ENCODE measurements at regions not wholly inside any gene's neighbourhood (a gene's known extent, or its start where the extent isn't known, plus 50 kb on each side); places are given as distances from the start of the nearest gene placed in this dataset.

DNA sequence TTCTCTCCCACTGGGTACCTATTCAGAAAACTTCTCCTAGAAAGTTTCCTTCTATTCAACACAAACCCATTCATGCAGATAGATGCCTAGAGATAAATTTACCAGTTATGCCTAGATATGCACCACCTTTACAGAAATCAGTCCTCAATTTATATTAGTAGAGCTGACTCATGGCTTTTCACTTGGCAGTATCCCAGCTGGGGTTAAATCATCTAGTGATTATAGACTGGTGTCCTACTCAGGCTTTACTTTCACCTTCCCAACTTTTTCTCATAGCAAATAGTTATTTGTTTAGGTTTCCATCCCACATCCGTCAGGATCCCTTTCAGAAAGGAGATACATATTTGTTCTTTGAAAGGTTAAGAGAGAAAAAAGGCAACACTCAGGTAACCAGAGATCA is 124.5 kb downstream of the AQP4 start:
- no peak for DNase-seq

DNA sequence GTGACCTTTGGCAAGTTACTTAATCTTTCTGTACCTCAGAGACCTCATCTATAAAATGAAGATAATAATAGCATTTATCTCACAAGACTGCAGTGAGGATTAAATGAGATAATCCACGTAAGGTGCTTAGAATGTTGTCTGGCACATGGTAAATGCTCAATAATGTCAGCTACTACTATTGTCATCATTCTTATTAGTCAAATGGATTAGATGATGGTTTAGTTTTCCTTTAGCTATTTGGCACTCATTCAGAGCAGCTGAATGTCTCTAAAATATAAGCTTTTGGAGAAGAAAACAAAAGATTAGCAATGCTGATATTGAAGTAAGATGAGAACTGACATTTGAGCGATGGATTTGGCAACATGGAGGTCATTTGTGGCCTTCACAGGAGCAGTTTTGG is 125.1 kb downstream of the AQP4 start:
- DNase-seq = no peak

DNA sequence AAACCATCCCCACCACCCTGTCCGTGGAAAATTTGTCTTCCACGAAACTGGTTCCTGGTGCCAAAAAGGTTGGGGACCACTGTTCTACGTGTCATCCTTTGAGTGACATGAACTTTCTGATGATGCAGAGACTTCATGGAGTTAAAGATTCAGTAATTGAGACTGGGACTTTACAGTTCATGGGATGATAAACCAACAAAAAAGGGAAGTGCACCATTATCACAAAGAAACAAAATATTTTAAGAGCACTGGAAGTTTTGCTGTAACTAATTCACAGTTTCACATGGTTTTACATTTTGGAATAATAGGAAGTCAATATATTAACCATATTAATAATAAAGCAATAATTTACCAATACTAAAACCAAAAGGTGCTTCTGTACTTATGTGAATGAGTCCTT is 126.8 kb downstream of the AQP4 start:
- no peak for DNase-seq

DNA sequence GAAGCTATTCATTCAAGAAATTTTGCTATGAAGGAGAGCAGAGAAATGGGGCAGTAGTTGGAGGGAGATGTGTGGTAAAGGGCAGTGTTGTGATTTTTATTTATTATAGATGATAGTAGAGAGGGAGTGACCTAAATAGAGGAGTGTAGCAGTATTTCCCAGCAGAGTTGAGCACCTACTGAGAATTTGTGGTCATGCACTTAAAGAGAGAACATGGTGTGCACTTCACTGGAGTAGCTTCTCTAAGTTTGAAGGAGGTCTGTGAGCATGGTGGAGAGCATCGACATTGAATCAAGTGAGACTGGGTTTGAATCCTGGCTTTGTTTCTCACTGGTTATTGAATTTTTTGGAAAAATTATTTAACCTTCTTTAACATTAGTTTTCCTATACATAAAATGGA is 129.2 kb downstream of the AQP4 start:
- DNase-seq = no peak

DNA sequence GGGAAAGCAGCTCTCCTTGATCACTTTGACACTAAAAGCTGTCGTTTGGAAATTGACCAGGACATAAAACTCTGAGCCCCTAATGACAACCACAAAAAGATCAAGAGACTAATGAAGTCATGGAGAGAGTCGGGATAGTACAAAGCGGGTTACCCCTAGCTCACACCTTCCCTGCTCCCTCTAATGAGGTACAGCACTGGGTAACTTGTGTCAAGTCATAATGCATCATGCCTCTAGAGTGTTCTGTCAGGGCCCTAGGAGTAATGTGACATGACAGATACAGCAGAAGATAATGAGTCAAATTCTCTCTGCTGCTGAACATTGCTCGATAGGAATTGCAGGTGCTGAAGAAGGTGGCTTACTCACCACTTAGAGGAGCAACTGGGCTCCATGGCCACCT is 130.7 kb downstream of the AQP4 start:
- no peak for DNase-seq

DNA sequence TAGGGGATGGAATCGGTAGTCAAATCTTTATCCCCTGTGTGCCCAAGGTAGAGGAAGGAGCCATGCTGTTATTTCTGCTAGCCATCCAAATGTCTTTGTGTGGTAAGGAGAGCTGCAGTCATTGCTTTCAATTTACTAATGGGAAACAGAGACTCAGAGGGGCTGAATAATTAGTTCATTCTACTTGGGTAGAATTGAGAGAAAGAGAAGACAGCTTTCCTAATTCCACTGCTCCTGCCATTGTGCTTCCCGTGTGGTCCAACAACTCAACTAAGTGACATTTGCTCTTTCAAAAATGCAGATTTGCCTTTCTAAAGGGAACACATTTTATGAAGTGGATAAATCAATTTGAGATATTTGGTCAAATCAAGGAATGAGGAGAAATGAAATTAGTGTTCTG is 136.1 kb downstream of the AQP4 start:
- DNase-seq = no peak

DNA sequence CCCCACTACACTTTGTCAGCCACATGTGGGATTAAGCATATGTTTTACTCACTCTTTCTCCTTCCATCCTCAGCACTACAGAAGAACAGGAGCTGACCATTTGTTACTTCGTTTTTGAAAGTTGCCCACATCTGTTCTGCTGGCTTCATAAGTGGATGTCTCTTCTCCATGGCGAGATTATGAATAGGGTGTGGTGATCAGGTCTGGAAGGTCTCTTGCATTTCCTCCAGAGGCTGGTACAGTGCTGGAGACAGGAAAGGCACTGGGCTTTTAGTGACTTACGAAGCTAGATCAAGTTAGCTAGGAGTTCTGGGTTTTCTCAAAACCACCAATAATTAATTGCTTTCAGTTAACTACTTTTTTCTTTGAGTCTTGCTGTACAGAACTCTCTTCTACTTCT is 136.5 kb downstream of the AQP4 start:
- DNase-seq = no peak

DNA sequence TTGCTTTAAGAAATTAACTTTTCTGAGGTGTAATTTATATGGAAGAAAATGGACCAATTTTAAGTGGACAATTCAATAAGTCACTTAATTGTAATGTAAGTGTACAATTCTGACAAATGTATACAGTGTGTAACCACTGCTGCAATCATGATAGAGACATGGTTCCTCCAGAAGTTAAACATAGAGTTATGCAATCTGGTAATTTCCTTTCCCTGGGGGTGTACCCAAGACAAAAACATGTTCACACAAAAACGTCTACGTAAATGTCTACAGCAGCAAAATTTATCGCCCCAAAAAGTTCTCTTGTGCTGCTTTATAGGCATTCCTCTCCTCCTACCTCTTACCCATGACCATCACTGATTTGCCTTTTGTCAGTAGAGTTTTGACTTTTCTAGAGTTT is 141.5 kb downstream of the AQP4 start:
- no peak for DNase-seq

DNA sequence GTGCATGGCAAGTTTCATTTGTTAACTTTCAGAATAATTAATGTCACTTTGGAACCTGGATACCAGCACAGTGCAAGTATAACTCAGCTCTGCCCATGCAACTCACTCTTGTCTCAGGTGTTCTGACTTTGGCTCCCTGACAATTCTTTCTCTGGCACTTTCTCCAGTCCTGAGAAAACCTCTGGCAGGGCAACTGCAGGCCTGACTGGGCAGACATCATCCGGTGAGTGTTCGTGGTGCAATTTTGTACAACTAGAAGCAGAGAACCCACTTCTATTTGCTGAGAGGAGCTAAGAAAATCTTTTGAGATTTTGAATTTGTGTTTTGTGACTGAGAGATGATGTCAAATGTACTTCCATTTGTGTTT is 143.0 kb downstream of the AQP4 start:
- DNase-seq = no peak

DNA sequence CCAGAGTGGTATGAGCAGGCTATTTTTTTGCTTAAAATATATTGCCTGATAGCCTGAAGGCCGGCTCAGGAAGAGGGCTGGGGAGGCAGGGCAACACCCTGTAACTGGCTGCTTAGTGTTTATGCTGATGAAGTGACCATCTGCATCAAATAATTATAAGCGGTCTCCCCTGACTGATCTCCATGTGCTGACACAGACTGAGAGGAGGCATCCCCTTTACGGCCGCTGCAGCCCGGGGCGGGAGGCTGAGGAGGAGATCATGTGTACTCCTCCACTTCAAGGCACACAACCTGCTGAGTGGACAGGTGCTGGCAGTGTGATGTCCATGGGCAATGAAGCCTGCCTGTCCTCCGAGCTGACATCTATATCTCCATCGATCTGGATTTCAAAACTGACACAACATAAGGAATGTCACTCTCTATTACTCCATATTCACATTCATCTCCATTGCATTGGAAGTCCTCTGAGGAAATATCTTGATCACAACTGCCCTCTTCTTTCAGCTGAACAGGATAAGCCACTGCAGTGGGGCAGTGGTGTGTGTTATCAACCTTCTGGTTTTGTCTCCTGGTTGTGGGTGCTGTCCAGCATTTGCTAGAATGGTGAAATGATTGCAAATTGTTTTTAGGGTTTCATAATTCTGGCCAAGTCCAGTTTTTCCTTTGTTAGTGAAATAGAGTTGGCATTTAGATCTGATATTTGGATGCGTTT is 143.5 kb downstream of the AQP4 start:
- no peak for DNase-seq

DNA sequence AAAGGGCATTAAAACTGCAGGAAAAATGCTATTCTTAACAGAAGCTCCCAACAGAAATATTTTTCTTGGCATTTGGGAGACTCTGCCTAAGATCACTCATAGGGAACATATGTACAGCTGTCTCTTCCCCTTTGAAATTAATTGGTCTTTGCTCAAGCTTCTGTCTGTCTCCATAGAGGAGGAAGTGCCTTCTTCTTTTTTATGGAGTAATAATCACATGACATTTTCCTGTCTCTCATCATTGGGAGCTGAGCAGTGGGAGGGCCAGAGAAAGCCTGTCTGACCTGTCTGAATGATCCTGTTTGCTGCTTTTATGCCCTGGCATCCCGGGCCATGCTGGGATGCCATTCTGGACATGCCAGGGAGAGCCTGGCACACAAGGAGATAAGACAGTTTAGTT is 145.6 kb downstream of the AQP4 start:
- no peak for DNase-seq

DNA sequence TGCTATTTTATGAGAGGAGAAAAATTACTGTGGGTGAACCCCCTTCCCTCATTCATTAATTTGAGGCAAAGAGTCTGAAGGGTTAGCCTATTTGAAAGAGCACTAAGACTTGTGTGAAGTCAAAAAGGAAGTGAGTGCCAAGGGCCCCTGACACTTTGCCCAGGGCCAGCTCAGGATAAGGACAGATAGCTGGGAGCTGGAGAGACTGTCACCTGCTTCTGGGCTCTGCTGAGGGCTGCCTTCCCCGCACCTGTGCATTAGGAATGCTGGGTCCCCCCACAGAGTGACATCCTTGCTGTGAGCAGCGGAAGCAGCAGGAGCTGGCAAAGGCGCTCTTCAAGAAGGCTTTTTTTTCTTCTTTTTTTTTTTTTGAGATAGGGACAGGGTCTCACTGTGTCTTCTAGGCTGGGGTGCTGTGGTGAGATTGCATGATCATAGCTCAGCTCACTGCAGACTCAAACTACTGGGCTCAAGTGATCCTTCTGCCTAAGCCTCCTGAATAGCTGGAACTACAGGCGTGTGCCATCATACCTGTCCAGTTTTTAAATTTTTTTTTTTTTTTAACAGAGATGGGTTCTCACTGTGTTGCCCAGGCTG is 148.3 kb downstream of the AQP4 start:
- DNase-seq = no peak

DNA sequence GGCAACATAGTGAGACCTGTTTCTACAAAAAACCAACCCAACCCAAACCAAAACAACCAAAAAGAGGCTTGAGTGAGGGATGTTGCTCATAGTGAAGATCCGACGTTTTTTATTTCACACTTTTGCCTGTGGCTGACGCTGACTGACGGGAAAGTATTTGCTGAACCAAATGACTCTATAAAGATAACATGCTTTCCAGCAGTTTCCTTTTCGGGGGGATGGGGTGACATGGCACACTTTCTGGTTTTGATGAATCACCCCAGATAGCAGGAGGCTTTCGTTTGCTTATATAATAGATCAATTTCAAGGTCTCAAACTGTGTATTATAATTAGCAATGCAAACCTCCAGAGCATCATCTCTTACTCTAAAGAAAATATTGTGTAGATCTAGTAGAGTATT is 150.8 kb downstream of the AQP4 start:
- no peak for DNase-seq

DNA sequence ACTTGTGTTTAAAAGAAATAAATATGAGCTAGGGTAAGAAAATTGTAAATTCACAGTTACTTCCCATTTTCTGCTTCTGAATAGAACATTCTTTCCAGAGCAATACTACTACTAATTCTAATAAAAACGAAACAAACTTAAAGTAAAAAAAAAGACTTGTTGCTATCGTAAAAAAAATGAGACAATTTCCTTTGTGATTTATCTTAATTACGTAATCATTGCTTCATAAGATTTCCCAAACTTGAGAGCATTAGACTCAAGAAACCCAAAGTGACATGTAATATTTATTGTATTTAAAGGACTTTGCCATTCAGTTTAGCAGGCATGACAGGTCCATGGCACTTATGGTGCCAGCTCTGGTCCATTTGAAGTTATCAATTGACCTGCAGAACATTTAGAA is 153.8 kb downstream of the AQP4 start:
- no peak for DNase-seq

DNA sequence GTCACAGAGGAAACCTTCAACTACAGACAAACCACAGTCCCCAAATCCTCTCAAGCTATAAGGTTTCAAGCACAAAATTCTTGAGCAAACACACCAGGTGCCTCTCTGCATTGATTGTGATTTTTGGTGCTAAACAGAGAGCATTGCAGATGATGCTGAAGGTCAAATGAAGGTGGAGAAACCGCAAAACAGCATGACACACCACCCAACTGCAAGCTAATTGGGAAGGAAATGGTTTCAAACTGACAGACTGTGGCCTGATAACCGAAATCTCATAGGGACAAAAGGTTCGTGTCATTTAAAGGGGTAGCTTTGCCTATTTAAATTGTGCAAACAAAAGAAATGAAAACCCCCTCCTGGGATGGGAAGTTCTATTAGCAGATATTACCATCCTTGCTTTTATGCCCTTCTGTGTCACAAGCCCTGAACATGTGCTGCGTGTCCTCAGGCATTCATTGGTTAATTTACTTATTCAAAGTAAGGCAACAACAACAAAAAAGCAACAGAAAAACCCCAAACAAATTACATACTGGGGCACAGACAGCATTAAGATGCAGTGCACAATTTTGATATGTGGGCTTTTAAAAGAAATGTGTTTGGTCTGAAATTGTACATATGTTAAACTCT is 154.9 kb downstream of the AQP4 start:
- no peak for DNase-seq

DNA sequence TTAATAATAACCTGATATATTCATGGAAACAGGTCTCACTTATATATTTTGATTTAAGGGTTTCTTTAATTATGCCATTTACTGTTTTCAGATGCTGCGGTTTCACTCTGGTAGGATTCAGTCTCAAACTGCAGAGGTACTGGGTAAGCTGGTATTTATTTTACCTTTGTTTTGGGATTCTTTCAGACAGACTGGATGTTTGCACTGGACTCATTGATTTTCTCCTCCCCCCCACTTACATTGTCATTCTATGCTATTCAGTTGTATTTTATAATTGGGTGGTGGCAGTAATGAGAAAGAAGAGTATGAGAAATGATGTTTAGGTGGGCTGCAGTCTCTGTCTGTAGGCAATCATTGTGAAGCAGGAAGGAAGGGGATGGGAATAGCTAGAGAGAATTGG is 155.6 kb downstream of the AQP4 start:
- no peak for DNase-seq

DNA sequence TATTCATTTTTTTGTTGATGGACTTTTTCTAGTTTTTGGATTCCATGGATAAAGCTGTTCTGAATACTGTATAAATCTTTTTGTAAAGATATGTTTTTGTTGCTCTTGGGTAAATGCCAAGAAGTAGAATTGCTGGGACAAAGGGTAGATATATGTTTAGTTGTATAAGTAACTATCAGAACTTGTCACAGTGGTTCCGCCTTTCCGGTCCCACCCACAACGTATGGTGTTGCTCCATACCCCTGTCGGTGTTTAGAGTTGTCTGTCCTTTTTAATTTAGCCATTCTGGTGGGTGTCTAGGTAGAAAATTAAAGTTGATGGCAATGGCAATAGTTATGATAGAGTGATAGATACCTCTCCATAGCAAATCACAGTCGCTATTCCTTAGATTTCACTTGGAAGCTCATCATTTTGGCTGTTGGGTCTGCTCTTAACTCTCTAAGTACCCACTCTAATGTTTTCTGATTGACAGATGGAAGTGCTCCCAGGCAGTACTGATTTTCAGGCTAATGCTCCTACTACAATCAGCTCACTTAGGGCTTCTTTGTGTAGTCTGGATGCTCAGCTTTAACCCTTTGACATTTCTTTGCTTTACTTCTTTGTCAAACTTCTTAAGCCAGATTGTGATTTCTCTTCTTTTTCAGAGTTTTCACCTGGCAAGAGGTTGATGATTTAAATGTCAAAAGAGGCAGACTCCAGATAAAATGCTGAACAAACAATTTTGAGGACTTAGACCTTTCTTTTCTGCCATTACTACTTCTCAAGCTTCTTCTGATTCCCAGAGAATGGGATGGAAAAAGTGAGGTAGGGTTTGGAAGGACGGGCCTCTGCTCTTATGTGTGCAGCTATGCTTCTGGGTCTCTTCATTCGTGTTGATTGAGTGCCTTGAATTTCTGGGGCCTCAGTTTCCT is 156.4 kb downstream of the AQP4 start:
- no peak for DNase-seq

DNA sequence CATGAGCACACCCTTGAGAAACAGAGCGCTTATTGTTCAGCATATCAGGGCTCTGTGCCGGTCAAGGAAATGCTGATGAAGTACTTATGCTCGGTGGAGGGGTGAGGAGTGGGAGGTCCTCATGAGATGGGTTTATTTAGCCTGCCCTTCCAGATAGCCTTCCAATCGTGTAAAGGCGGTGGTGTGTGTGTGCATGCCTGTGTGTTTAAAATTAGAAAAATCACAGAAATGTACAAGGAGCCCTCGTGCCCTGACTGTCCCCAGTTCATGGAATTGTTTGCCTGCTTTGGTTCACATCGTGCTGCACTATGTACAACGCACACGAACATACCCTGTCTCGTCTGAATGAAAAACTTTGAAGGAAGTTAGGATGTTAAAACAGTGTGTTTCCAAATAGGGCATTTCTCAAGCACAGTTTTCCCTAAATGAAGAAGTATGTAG is 158.6 kb downstream of the AQP4 start:
- DNase-seq = no peak

DNA sequence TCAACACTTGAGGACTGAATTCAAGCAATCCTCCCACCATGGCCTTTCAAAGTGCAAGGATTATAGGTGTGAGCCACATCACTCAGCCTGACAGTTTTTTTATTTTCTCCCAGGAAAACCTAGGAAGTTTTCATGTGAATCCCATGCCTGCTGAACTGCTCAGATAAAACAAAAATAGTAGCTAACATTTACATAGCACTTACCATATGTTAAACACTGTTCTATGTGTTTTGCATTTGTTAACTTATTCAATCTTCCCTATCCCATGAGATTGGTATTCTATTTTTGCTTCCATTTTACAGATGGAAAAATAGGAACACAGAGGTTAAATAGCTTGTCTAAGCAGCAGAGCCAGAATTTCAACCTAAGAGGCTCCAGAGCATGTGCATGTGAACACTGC is 157.4 kb upstream of the KCTD1 start:
- no peak for DNase-seq

DNA sequence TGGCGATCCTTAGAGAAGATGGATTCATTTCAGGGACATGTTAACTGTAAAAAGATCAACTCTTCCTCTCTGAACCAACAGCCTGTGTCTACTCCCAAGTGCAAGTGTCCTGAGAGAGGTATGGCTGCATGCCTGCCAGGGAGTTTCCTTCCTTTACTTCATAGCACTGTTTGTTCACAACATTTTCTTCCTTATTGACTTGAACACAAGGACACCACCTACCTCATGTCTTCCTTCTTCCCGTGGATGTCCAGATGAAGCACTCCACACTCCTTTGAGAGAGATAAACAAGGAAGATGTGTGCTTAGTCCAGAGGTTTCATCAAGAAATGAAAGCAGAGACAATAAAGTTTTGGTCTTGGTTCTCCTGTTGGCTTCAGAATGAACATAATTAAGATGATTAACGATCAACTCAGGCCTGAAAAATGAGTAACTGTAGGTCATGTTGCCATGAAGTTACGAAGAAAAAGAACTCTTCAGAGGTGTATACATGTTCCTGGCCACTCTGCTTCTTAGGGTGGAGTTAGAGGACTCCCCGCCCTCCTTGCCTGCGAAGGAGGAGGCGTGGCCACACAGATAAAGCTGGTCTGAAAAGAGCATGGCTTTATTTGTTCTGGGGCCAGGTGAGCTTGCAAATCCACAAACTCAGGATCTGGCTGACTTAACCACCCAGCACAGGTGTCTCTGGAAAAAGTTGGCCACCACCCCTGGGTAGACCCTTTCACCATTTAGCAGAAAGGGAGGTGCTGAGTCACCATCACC is 155.0 kb upstream of the KCTD1 start:
- DNase-seq = no peak

DNA sequence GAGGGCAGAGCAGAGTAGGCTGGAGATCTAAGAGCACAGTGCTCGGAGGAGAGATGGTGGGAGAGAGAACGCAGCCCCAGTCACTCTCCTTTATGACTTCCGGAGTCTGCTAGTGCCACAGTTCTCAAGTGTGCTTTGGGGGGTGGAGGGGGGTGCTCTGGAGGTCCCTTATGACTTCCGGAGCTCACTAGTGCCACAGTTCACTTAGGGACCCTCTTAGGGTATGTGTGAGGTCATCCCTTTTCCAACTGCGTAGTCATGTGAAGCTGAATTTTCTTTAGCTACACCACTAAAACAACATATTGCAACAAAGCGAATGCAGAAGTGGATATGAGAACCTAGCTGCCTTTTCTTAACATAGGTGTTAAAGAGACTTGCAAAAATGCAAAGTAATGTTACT is 153.7 kb upstream of the KCTD1 start:
- DNase-seq = no peak

DNA sequence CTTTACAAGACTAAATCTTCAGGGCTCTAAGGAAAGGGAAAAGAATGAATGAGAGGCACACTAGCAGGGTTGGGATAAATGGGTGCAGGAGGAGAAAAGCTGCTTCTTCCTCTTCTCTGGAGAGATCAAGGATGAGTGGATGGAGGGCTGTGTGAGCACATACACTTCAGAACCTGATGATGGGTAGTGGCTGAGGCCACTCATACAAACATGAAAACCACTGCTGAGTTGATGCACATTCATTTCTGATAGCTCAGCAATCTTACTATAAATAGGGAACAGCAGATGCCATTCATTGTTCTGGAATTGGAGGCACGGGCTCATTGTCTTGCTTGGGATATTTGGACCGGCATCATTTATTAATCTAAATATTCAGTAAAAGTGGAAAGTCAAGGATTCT is 152.4 kb upstream of the KCTD1 start:
- no peak for DNase-seq

DNA sequence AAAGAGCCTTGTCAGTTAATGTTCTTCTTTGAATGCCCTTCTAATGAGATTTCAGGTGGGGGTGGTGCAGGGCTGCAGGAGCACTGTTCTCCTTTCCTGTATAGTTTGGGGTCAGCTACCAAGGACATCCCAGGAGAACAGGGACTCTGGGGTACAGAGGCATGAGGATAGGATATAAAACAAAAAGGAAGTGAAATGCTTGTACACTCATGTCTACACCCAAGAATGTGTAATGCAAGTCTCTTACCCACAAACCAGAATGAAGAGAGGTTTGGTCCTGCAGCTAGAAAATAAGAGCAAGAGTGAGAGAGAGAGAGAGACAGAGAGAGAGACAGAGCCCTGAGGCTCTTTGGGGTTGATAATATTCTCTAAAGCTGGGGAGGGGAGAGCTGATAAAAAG is 151.8 kb upstream of the KCTD1 start:
- no peak for DNase-seq
